ENCODE measurements at regions not wholly inside any gene's neighbourhood (a gene's known extent, or its start where the extent isn't known, plus 50 kb on each side); places are given as distances from the start of the nearest gene placed in this dataset.

GRCh38 chr10:80924063-80924952 is 386.6 kb downstream of the SH2D4B start:
- TF ChIP-seq, protein P1, sequence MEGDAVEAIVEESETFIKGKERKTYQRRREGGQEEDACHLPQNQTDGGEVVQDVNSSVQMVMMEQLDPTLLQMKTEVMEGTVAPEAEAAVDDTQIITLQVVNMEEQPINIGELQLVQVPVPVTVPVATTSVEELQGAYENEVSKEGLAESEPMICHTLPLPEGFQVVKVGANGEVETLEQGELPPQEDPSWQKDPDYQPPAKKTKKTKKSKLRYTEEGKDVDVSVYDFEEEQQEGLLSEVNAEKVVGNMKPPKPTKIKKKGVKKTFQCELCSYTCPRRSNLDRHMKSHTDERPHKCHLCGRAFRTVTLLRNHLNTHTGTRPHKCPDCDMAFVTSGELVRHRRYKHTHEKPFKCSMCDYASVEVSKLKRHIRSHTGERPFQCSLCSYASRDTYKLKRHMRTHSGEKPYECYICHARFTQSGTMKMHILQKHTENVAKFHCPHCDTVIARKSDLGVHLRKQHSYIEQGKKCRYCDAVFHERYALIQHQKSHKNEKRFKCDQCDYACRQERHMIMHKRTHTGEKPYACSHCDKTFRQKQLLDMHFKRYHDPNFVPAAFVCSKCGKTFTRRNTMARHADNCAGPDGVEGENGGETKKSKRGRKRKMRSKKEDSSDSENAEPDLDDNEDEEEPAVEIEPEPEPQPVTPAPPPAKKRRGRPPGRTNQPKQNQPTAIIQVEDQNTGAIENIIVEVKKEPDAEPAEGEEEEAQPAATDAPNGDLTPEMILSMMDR (IDR thresholded peaks at IDR 0.05; ENCODE audit: insufficient read depth, low read depth, low read length): peak; percentile 66
- no peak for TF ChIP-seq EZH2 (IDR thresholded peaks at IDR 0.05; ENCODE audit: insufficient read depth, low read length)

All from astrocyte (in vitro differentiated cells and primary cell).